CD4-positive, alpha-beta T cell (primary cell): ENCODE measurements at regions not wholly inside any gene's neighbourhood (a gene's known extent, or its start where the extent isn't known, plus 50 kb on each side); places are given as distances from the start of the nearest gene placed in this dataset.

Experiments
- ATAC-seq: fragments of 200-7000 bp; cut with Tn5 transposase; one replicate; pipeline ENCODE4 v1.10.0; 2022; ENCODE audit warnings: mild to moderate bottlenecking; ENCODE audit not compliant: poor library complexity
- CTCF ChIA-PET: fragments of 350-600 bp; sonication (Branson Sonifier 250); formaldehyde crosslinking; loops from one replicate; lab custom pipeline; 2021; ENCODE audit warnings: antibody characterized with exemption, inconsistent platforms; lab: Charles Lee
- POLR2A ChIA-PET: fragments of 350-600 bp; sonication (Branson Sonifier 250); formaldehyde crosslinking; loops from one replicate; lab custom pipeline; 2021; ENCODE audit warnings: antibody characterized with exemption, inconsistent platforms; lab: Charles Lee
- DNase-seq, 14 experiments: peaks; one replicate each; pipeline ENCODE4 v3.0.0-alpha.2; 2013 to 2020; ENCODE audit warnings: mixed read lengths in 2 of 14
- H3K27ac ChIP-seq, 2 donors: one replicate each; pipeline versions ENCODE4 v1.5.1 to v1.7.0; 2013; ENCODE audit warnings: low read length in 2 of 2, low read depth in 1 of 2, mild to moderate bottlenecking in 1 of 2
- H3K27me3 ChIP-seq, 2 experiments: 1 replicate in 1 of 2; 2 replicates in 1 of 2; pipeline versions ENCODE4 v1.6.1 to v1.7.0; 2013; ENCODE audit warnings: low read length in 2 of 2, control low read depth in 1 of 2, mild to moderate bottlenecking in 1 of 2, moderate library complexity in 1 of 2; ENCODE audit not compliant: insufficient read depth in 2 of 2, control insufficient read depth in 1 of 2
- H3K36me3 ChIP-seq: one replicate; pipeline ENCODE4 v1.6.1; 2013; ENCODE audit warnings: low read length, control low read depth; ENCODE audit not compliant: insufficient read depth
- H3K4me1 ChIP-seq: one replicate; pipeline ENCODE4 v1.6.1; 2013; ENCODE audit warnings: low read length, control low read depth; ENCODE audit not compliant: insufficient read depth
- H3K4me3 ChIP-seq: one replicate; pipeline ENCODE4 v1.5.1; 2013; ENCODE audit warnings: mild to moderate bottlenecking, low read length, moderate library complexity
- H3K9me3 ChIP-seq, 2 experiments: 1 replicate in 1 of 2; 2 replicates in 1 of 2; pipeline versions ENCODE4 v1.6.1 to v1.7.0; 2013; ENCODE audit warnings: low read length in 2 of 2, mild to moderate bottlenecking in 2 of 2, control low read depth in 1 of 2, moderate library complexity in 1 of 2; ENCODE audit not compliant: control insufficient read depth in 1 of 2, insufficient read depth in 1 of 2
- H3K27ac Mint-ChIP-seq: one replicate; pipeline ENCODE4 v1.8.0; 2020; ENCODE audit warnings: mixed read lengths
- H3K27me3 Mint-ChIP-seq: one replicate; pipeline ENCODE4 v1.8.0; 2021; ENCODE audit warnings: mixed read lengths
- H3K36me3 Mint-ChIP-seq: one replicate; pipeline ENCODE4 v1.8.0; 2021; ENCODE audit warnings: low read depth, mixed read lengths
- H3K4me1 Mint-ChIP-seq: one replicate; pipeline ENCODE4 v1.8.0; 2021; ENCODE audit warnings: low read depth, mixed read lengths
- H3K4me3 Mint-ChIP-seq: one replicate; pipeline ENCODE4 v1.8.0; 2020; ENCODE audit warnings: mild to moderate bottlenecking, mixed read lengths
- H3K9me3 Mint-ChIP-seq: one replicate; pipeline ENCODE4 v1.8.0; 2020; ENCODE audit warnings: mixed read lengths
- intact Hi-C, 2 experiments: fragments of 100-400 bp; cut with DNase I in 1 of 2; cut with micrococcal nuclease in 1 of 2; formaldehyde crosslinking; loops; one replicate each; pipeline versions ENCODE4 v1.15.1 to v1.9.0; 2023 to 2025; cut with DNase I, micrococcal nuclease
- TF ChIP-seq, protein P1 (sequence below): fragments of 200-600 bp; IDR thresholded peaks from one replicate; pipeline ENCODE4 v1.8.0; 2022; ENCODE audit warnings: antibody characterized with exemption, mild to moderate bottlenecking

DNA sequence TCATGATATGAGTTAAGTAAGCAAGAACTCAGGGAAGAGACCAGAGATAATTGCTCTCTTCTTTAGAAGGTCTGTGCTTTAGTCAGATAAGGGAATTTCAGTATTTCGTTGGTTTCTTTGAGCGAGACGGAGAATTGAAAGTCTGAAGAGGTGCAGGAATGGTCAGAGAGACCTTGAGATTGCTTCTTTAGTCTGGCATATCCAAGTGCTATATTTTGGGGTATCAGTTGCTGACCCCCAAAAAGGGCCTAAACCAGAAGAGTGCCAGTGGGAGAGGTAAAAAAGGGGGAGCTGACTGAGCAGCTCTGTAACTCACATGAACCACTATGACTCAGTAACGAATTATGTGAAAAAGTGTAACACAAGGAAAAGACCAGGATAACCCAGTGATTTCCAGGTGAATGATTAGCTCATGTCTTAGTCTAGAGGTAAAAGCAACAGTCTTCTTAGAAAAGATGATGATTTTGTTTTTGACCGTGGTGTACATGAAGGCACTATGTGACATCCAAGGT is 932.9 kb downstream of the TDRD15 start:
- Mint-ChIP-seq H3K9me3 (peaks cover 4% of the 10 kb centered on the region), H3K4me3 (no peak overlapping the region), H3K27me3 (no peaks in the 10 kb centered on the region), H3K27ac (no peak overlapping the region), H3K36me3 (no peaks in the 10 kb centered on the region), H3K4me1 (no peaks in the 10 kb centered on the region)
- Histone ChIP-seq H3K9me3 (peaks cover 0 to 2% of the 10 kb centered on the region in 2 experiments), H3K36me3 (no peaks in the 10 kb centered on the region), H3K4me1 (no peaks in the 10 kb centered on the region), H3K27me3 (no peaks in the 10 kb centered on the region), H3K27ac (no peak overlapping the region), H3K4me3 (no peak overlapping the region)
- ATAC-seq (no peak), DNase-seq (no peak)
- ChIA-PET CTCF (no interaction called here), POLR2A (no interaction called here)
- intact Hi-C loops, result no loop called here
- TF ChIP-seq, protein P1, sequence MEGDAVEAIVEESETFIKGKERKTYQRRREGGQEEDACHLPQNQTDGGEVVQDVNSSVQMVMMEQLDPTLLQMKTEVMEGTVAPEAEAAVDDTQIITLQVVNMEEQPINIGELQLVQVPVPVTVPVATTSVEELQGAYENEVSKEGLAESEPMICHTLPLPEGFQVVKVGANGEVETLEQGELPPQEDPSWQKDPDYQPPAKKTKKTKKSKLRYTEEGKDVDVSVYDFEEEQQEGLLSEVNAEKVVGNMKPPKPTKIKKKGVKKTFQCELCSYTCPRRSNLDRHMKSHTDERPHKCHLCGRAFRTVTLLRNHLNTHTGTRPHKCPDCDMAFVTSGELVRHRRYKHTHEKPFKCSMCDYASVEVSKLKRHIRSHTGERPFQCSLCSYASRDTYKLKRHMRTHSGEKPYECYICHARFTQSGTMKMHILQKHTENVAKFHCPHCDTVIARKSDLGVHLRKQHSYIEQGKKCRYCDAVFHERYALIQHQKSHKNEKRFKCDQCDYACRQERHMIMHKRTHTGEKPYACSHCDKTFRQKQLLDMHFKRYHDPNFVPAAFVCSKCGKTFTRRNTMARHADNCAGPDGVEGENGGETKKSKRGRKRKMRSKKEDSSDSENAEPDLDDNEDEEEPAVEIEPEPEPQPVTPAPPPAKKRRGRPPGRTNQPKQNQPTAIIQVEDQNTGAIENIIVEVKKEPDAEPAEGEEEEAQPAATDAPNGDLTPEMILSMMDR, result no peak

DNA sequence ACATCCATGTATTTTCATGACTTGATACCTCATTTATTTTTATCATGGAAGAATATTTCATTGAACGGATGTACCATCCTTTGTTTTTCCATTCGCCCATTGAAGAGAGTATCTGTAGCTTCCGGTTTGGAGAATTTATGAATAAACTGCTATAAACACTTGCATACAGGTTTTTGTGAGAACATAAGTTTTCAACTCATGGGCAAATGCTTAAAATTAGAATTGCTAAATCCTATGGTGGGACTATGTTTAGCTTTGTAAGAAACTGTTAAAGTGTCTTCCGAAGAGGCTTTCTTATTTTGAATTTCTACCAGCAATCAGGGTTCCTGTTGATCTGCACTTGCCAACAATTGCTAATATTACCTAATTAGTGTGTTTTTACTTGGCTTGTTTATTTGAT is 938.9 kb downstream of the TDRD15 start:
- Mint-ChIP-seq H3K36me3 (no peaks in the 10 kb centered on the region), H3K27me3 (no peaks in the 10 kb centered on the region), H3K4me1 (no peaks in the 10 kb centered on the region), H3K27ac (no peak overlapping the region), H3K9me3 (peaks cover 6% of the 10 kb centered on the region), H3K4me3 (no peak overlapping the region)
- no peaks in the 10 kb centered on the region for H3K27me3 ChIP-seq
- peaks cover 0 to 3% of the 10 kb centered on the region in 2 experiments for H3K9me3 ChIP-seq
- intact Hi-C loops, result no loop called here
- TF ChIP-seq, protein P1, result no peak
- H3K36me3 ChIP-seq, result no peaks in the 10 kb centered on the region
- CTCF ChIA-PET, result no interaction called here
- H3K4me1 ChIP-seq, result no peaks in the 10 kb centered on the region
- ATAC-seq (no peak), DNase-seq (no peak)
- H3K4me3 ChIP-seq, result no peak overlapping the region
- H3K27ac ChIP-seq, result no peak overlapping the region
- POLR2A ChIA-PET, result no interaction called here

DNA sequence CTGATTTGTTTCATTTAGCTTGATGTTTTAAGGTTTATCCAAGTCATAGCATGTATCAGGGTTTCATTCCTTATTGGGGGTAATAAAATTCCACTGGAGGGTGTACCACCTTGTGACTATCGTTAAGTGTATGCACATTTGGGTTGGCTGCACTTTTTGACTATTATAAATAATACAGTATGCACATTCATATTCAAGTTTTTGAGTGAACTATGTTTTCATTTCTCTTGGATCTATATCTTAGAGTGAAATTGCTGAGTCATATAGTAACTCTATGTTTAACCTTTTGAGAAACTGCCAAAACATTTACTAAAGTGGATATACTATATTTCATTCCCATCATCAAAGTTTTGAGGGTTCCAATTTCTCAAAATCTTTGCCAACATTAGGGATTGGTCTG is 952.7 kb downstream of the TDRD15 start:
- ATAC-seq, result no peak
- Histone ChIP-seq H3K4me1 (no peaks in the 10 kb centered on the region), H3K36me3 (no peaks in the 10 kb centered on the region), H3K9me3 (no peaks in the 10 kb centered on the region), H3K27me3 (no peaks in the 10 kb centered on the region), H3K4me3 (no peak overlapping the region), H3K27ac (no peak overlapping the region)
- Mint-ChIP-seq H3K4me3 (no peak overlapping the region), H3K36me3 (no peaks in the 10 kb centered on the region), H3K9me3 (peaks cover 9% of the 10 kb centered on the region), H3K27ac (no peak overlapping the region), H3K4me1 (no peaks in the 10 kb centered on the region), H3K27me3 (no peaks in the 10 kb centered on the region)
- no peak for DNase-seq
- ChIA-PET POLR2A (no interaction called here), CTCF (no interaction called here)
- intact Hi-C loops, result no loop called here
- TF ChIP-seq, protein P1, result no peak
